Kasumi-1 (cell line): ENCODE measurements at regions not wholly inside any gene's neighbourhood (a gene's known extent, or its start where the extent isn't known, plus 50 kb on each side); places are given as distances from the start of the nearest gene placed in this dataset.

Experiments
- DNase-seq, 2 experiments: peaks; one replicate each; lab custom pipeline; 2025; lab: John Stamatoyannopoulos, UW

DNA sequence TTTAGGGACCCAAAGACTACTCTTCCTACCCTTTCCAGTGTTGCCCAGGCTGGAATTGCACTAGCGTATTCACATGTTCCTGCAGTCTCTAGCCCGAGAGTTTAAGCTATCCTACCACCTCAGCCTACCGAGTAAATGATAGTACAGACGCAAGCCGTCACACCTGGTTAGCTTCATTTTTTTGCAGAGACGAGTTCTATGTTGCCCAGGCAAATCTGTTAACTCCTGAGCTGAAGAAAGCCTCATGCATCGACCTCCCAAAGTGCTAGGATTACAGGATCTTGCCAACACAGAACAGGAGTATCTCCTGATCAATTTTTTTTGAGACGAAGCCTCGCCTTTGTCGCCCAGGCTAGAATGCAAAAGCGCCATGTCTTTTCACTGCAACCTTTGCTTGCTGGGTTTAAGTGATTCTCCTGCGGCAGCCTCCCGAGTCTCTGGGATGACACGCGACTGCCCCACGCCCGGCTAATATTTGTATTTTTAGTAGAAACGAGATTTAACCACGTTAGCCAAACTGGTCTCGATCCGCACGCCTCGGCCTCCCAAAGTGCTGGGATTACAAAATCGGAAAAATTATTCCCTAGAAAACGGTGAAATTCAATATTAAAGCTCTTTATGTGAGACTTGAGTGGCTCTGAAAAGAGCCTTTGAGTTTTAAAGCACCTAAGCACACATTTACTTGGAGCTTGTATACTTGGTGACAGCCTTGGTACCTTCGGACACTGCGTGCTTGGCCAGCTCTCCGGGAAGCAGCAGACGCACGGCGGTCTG is 128.5 kb downstream of the HFE start:
- peak in 1 of 2 experiments; percentile 48 for DNase-seq

DNA sequence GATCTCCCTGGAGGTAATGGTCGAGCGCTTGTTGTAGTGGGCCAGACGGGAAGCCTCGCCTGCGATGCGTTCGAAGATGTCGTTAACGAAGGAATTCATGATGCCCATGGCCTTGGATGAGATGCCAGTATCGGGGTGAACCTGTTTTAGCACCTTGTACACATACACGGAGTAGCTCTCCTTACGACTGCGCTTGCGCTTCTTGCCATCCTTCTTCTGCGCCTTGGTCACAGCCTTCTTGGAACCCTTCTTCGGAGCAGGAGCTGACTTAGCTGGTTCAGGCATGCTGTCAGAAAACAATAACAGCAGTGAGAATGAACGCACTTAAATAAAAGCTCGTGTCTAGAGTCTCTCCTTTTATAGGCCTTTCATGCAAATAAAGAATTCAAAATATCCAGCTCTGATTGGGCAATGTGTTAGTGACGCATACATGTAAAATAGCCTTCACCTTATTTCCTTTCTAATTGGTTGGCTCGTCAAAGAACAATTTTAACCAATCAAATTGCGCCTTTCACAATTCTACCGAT is 129.2 kb downstream of the HFE start:
- DNase-seq: peak; percentile 98 to 99

GRCh38 chr6:26216886-26217713 is 129.9 kb downstream of the HFE start:
- DNase-seq: peak in 1 of 2 experiments; percentile 98

GRCh38 chr6:26217714-26218075 is 130.5 kb downstream of the HFE start:
- peak in 1 of 2 experiments; percentile 32 for DNase-seq

DNA sequence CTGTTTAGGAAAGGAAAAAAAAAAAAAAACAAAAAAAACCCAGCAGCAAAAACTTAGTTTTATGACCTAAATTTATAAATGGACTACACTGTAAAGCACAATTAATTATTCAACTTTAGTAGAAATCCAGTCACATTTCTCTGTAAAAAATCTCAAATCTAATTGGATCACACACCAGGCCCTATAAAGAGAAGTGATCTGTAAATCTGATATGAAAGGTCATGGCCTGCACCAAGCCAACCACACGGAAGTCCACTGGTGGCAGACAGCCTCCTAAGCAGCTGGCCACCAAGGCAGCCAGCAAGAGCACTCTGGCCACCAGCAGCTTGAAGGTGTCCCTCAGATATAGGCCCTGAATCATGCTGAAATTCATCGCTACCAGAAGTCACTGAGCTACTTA is 131.6 kb downstream of the HFE start:
- no peak for DNase-seq

GRCh38 chr6:26220145-26220970 is 133.1 kb downstream of the HFE start:
- no peak for DNase-seq

GRCh38 chr6:26221186-26221585 is 134.0 kb downstream of the HFE start:
- DNase-seq: no peak

DNA sequence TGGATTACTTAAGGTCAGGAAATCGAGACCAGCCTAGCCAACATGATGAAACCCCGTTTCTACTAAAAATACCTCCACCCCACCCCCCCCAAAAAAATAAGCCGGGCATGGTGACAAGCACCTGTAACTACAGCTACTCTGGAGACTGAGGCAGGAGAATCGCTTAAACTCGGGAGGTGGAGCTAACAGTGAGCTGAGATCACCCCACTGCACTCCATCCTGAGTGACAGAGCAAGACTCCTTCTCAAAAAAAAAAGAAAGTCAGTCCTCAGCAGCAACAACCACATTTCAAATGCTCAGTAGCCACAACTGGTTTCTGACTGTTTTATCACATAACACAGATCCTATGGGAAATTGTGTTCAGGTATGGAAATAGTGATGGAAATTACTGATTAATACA is 135.3 kb downstream of the HFE start:
- DNase-seq: no peak

GRCh38 chr6:26223228-26223627 is 136.0 kb downstream of the HFE start:
- no peak for DNase-seq

GRCh38 chr6:26223650-26224546 is 136.7 kb downstream of the HFE start:
- DNase-seq: peak; percentile 92

DNA sequence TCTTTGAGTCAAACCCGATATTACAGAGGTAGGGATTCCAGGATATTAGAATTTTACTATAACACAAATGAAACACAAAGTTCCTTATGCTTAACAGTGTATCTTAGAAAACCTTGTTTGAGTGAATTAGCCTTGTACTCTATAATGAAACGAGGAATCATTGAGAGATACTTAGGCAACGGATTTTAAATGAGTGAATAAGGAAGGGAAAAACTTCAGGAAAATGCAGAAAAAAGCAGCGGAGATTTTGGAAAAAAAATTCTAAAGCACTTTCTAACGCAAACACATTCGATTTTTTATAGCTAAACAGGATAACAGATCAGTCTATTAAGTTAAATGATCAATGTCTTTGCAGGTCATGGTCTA is 137.3 kb downstream of the HFE start:
- no peak for DNase-seq

DNA sequence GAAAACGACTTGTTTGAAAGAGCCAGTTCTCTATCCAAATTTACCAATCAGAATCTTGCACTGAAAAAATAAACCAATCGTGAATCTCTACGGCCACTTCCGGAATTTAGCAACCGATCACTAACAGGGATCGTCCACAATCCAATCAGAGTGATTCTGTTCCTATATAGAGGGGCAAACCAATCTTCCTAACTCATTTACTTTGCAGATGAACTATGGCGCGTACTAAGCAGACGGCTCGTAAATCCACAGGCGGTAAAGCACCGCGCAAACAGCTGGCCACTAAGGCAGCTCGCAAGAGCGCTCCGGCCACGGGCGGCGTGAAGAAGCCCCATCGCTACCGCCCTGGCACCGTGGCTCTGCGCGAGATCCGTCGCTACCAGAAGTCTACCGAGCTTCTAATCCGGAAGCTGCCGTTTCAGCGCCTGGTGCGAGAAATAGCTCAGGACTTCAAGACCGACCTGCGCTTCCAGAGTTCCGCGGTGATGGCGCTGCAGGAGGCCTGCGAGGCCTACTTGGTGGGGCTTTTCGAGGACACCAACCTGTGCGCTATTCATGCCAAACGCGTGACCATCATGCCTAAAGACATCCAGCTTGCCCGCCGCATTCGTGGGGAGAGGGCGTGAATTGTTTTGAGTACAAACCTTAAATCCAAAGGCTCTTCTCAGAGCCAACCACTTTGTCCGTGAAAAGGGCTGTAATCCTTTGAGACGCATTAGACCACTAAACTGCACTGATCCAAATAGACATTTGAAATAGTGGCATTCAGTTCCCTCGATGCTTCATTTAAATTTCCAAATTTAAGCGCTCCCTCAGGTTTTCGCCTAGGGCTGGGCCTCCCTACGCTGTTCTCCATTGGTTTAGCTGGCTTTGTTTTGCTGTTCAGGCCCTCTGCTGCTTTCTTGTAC is 138.0 kb downstream of the HFE start:
- no peak for DNase-seq

- DNase-seq: no peak
These were observed 138.8 kb downstream of the HFE start for GRCh38 chr6:26225848-26226578.

DNA sequence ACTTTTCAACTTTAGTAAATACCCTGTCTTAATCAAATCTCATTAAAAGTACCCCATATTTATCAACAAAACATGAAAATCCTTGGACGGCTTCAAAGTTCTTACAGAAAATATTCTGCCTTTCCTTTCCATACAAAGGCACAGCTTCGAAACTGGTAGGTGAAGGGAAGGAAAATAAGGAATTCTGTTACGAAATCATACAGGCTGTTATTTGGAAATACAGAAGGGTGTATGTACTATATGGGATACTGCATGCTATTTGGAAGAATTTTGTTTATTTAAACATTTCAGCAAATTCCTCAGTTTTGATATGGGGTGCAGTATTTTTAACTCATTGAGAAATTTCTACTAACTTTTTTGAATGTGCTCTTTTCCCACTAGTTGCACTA is 138.4 kb upstream of the BTN3A2 start:
- no peak for DNase-seq

DNA sequence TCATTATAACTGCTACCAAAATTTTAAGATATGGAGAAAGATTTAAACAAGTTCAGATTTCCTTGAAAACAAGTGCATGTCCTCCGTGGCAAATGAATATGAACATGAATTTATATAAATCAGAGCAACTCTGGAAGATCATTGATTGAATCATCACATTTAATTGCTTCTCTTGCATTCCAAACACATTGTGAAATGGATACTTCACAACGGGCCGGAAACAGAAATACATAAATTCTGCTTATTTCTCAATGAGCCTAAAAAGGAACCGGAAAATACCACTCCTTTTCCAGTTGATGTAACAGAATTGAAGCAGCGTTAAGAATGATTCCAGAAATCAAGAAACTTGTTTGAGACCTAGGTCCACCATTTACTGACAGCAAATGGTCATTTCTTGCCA is 134.6 kb upstream of the BTN3A2 start:
- DNase-seq: no peak

DNA sequence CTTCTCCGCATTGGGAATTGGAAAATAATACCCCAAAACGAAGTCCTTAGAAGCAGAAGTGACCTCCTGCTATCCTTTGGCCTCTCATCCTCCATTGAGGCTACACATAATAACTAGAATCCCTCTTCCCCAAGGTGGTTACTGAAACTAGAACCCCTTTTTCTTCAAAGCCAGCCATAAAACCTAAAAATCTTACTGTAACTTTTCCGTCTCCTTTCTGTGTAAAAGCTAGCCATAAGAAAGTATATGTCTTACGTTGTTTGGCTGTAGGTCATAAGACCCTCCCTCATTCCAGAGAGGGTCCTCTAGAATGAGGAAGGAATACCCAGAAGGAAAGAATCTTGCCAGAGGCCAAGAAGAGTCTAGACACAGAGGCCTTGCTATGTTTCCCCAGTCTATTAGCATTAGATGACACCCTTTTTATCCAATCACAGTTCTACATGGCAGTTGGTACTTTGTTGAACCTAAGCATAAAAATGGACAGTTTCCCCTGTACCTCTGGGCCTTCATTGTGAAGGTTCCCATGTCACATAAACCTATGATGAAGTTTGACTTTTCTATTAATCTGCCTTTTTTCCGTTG is 133.9 kb upstream of the BTN3A2 start:
- no peak for DNase-seq

DNA sequence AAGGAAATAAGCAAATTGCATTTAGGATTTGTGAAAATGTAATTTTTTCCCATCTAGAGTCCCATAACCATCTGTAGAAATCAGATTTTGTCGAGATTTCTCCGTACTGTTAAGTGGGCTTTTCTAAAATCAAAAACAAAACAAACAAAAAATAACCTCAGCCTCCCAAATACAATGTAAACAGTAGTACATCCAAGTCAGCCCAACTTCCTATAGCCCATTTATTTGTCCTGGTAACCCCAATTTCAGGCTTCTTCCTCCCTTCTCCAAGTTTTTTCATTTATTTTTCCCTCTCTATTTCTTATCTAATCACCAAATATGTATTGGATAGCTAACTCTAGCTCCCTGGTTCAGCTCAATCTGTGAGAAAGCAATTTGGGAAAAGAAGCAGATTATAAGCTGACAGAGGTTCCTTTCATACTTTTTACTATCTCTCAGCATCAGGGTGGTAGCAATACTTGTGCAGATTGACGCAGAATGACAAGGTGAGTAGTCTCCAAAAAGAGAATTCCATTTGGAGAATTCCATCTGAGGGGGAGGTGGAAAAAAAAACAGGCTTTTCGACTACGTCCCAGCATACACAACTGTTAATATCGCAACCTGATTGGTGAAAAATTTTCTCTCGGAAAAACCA is 132.6 kb upstream of the BTN3A2 start:
- no peak for DNase-seq

- no peak for DNase-seq
These were observed 131.9 kb upstream of the BTN3A2 start for GRCh38 chr6:26232940-26233648.
